SK-N-SH (cell line): ENCODE measurements at regions not wholly inside any gene's neighbourhood (a gene's known extent, or its start where the extent isn't known, plus 50 kb on each side); places are given as distances from the start of the nearest gene placed in this dataset.

Source experiments
- CTCF ChIA-PET: fragments of 300-600, 350-600 bp; formaldehyde crosslinking; extraction: SDS; loops from one replicate; lab custom pipeline; 2021; lab: Yijun Ruan, JAX
- POLR2A ChIA-PET: fragments of 350-600 bp; sonication (Branson Sonifier 250); formaldehyde crosslinking; extraction: SDS; loops from one replicate; lab custom pipeline; 2020; ENCODE audit warnings: antibody characterized with exemption, inconsistent platforms; lab: Yijun Ruan, JAX
- DNase-seq: peaks from one replicate; pipeline ENCODE4 v3.0.0; 2012
- H2AFZ ChIP-seq: fragments of 200-600 bp; sonication (generic); 2 replicates; pipeline ENCODE4 v1.8.1; 2016; ENCODE audit warnings: antibody characterized with exemption, mild to moderate bottlenecking, low read depth
- H3F3A ChIP-seq: fragments of 200-600 bp; sonication (generic); replicated peaks from 2 replicates; pipeline ENCODE3; 2016; ENCODE audit warnings: antibody characterized with exemption, mild to moderate bottlenecking; ENCODE audit not compliant: insufficient read depth
- H3K27ac ChIP-seq, 2 experiments: fragments of 200-500 bp in 1 of 2; fragments of 200-600 bp in 1 of 2; sonication (Bioruptor generic) in 1 of 2; sonication (generic), shearing (Covaris generic) in 1 of 2; 2 replicates each; pipeline versions ENCODE4 v1.5.1 to v1.6.1; 2014 to 2016; ENCODE audit warnings: low read depth in 2 of 2, inconsistent platforms in 1 of 2, low read length in 1 of 2, mild to moderate bottlenecking in 1 of 2, mixed read lengths in 1 of 2
- H3K27me3 ChIP-seq: fragments of 200-600 bp; sonication (generic), shearing (Covaris generic); 2 replicates; pipeline ENCODE4 v1.6.1; 2016; ENCODE audit warnings: mixed run types; ENCODE audit not compliant: insufficient read depth
- H3K36me3 ChIP-seq, 2 experiments: fragments of 200-500 bp in 1 of 2; fragments of 200-600 bp in 1 of 2; sonication (Bioruptor generic) in 1 of 2; sonication (generic) in 1 of 2; replicated peaks in 1 of 2; 2 replicates each; pipeline versions ENCODE3 to v1.5.1; 2014 to 2016; ENCODE audit warnings: low read length in 1 of 2, mild to moderate bottlenecking in 1 of 2; ENCODE audit not compliant: insufficient read depth in 2 of 2, control insufficient read depth in 1 of 2
- H3K4me1 ChIP-seq, 2 experiments: fragments of 200-500 bp in 1 of 2; fragments of 200-600 bp in 1 of 2; sonication (Bioruptor generic) in 1 of 2; sonication (generic), shearing (Covaris generic) in 1 of 2; 2 replicates each; pipeline versions ENCODE4 v1.5.1 to v1.6.1; 2014 to 2016; ENCODE audit warnings: low read depth in 1 of 2, low read length in 1 of 2, mixed run types in 1 of 2; ENCODE audit not compliant: insufficient read depth in 2 of 2, control insufficient read depth in 1 of 2
- H3K4me2 ChIP-seq: fragments of 200-600 bp; sonication (generic), shearing (Covaris generic); 2 replicates; pipeline ENCODE4 v1.6.1; 2017; ENCODE audit warnings: mixed run types
- H3K4me3 ChIP-seq, 2 experiments: fragments of 200-500 bp in 1 of 2; fragments of 200-600 bp in 1 of 2; sonication (Bioruptor generic) in 1 of 2; sonication (generic), shearing (Covaris generic) in 1 of 2; 2 replicates each; pipeline versions ENCODE4 v1.5.1 to v1.8.1; 2014 to 2016; ENCODE audit warnings: low read depth in 2 of 2, inconsistent platforms in 1 of 2, low read length in 1 of 2, mild to moderate bottlenecking in 1 of 2, mixed read lengths in 1 of 2, moderate library complexity in 1 of 2
- H3K79me2 ChIP-seq: fragments of 200-600 bp; sonication (generic); 2 replicates; pipeline ENCODE4 v1.8.1; 2017; ENCODE audit warnings: mild to moderate bottlenecking; ENCODE audit not compliant: insufficient read depth
- H3K9ac ChIP-seq: fragments of 200-600 bp; sonication (generic); 2 replicates; pipeline ENCODE4 v1.6.1; 2017; ENCODE audit warnings: mixed run types
- H3K9me2 ChIP-seq: fragments of 200-600 bp; sonication (generic); 2 replicates; pipeline ENCODE4 v1.6.1; 2017; ENCODE audit warnings: mixed run types
- H3K9me3 ChIP-seq: fragments of 200-600 bp; sonication (generic); 2 replicates; pipeline ENCODE4 v1.6.1; 2017; ENCODE audit warnings: mixed run types, mild to moderate bottlenecking, moderate library complexity
- H4K20me1 ChIP-seq: fragments of 200-600 bp; sonication (generic); 2 replicates; pipeline ENCODE4 v1.6.1; 2017; ENCODE audit warnings: mild to moderate bottlenecking, mixed run types; ENCODE audit not compliant: insufficient read depth
- FOXM1 ChIP-seq: IDR thresholded peaks from 2 replicates; pipeline ENCODE4 v1.4.0; 2012; ENCODE audit warnings: low read depth, mild to moderate bottlenecking
- GABPA ChIP-seq: IDR thresholded peaks from 2 replicates; pipeline ENCODE4 v1.4.0; 2012; ENCODE audit warnings: low read depth, mild to moderate bottlenecking
- IRF3 ChIP-seq: fragments of 150-350 bp; IDR thresholded peaks from 2 replicates; pipeline ENCODE4 v1.6.1; 2016; ENCODE audit warnings: mild to moderate bottlenecking, low read depth, low read length
- NFIC ChIP-seq: IDR thresholded peaks from 2 replicates; pipeline ENCODE4 v1.4.0; 2012; ENCODE audit warnings: borderline replicate concordance
- NRF1 ChIP-seq: IDR thresholded peaks from 2 replicates; pipeline ENCODE4 v1.6.1; 2012; ENCODE audit warnings: low read depth, mild to moderate bottlenecking, low read length
- RAD21 ChIP-seq: IDR thresholded peaks from 2 replicates; pipeline ENCODE4 v1.6.1; 2012; ENCODE audit warnings: mild to moderate bottlenecking, low read length
- RCOR1 ChIP-seq: fragments of 150-350 bp; IDR thresholded peaks from 2 replicates; pipeline ENCODE4 v1.6.1; 2017; ENCODE audit warnings: antibody characterized with exemption, low read length
- REST ChIP-seq: IDR thresholded peaks from 2 replicates; pipeline ENCODE4 v1.6.1; 2012; ENCODE audit warnings: mild to moderate bottlenecking, low read depth, low read length, moderate library complexity
- SIN3A ChIP-seq: IDR thresholded peaks from 2 replicates; pipeline ENCODE4 v1.6.1; 2012; ENCODE audit warnings: low read depth, mild to moderate bottlenecking, low read length, moderate library complexity, borderline replicate concordance
- SMC3 ChIP-seq: IDR thresholded peaks from 2 replicates; pipeline ENCODE4 v1.6.1; 2012; ENCODE audit warnings: low read depth, low read length, improper control_type of control experiment
- TEAD4 ChIP-seq: IDR thresholded peaks from 2 replicates; pipeline ENCODE4 v1.4.0; 2012; ENCODE audit warnings: mild to moderate bottlenecking, borderline replicate concordance; ENCODE audit not compliant: insufficient read depth
- USF1 ChIP-seq: IDR thresholded peaks from 2 replicates; pipeline ENCODE4 v1.4.0; 2012; ENCODE audit warnings: low read depth, borderline replicate concordance
- USF2 ChIP-seq: fragments of 150-350 bp; IDR thresholded peaks from 2 replicates; pipeline ENCODE4 v1.6.1; 2017; ENCODE audit warnings: antibody characterized with exemption, low read length, low read depth, borderline replicate concordance
- YY1 ChIP-seq: IDR thresholded peaks from 2 replicates; pipeline ENCODE4 v1.4.0; 2012; ENCODE audit warnings: low read depth, mild to moderate bottlenecking
- WGBS: methylation state at CpG from one replicate; pipeline ENCODE4 v1.1.6; 2017; ENCODE audit warnings: low lambda C conversion rate; 5-methylcytosine and 5-hydroxymethylcytosine counted together

GRCh38 chr13:87524775-87525174, 146.4 kb upstream of the SLITRK5 start:
- no peaks in the 10 kb centered on the region for H3K79me2 ChIP-seq
- POLR2A ChIA-PET: no interaction called here
- no peaks in the 10 kb centered on the region for H4K20me1 ChIP-seq
- H3K9ac ChIP-seq: no peak overlapping the region
- no peak overlapping the region for H2AFZ ChIP-seq
- WGBS: 30% methylated on average over 3 of the region's 3 CpGs
- CTCF ChIA-PET: no interaction called here
- no peak overlapping the region for H3K4me2 ChIP-seq
- no peaks in the 10 kb centered on the region for H3K9me2 ChIP-seq
- no peaks in the 10 kb centered on the region for H3F3A ChIP-seq
- H3K4me1 ChIP-seq: no peaks in the 10 kb centered on the region
- no peak for TF ChIP-seq USF2
- TF ChIP-seq REST: no peak
- TF ChIP-seq GABPA: no peak
- TF ChIP-seq USF1: no peak
- no peak for TF ChIP-seq NFIC
- TF ChIP-seq SIN3A: no peak
- no peak for TF ChIP-seq SMC3
- DNase-seq: no peak
- no peak overlapping the region for H3K27ac ChIP-seq
- no peaks in the 10 kb centered on the region for H3K27me3 ChIP-seq
- H3K9me3 ChIP-seq: no peaks in the 10 kb centered on the region
- no peaks in the 10 kb centered on the region for H3K36me3 ChIP-seq
- no peak overlapping the region for H3K4me3 ChIP-seq

- Histone ChIP-seq H3K4me3 (no peak overlapping the region), H3K27me3 (no peaks in the 10 kb centered on the region), H3K9me2 (no peaks in the 10 kb centered on the region), H3K27ac (no peak overlapping the region), H3K9me3 (no peaks in the 10 kb centered on the region), H2AFZ (no peak overlapping the region), H3K4me2 (no peak overlapping the region), H3K79me2 (no peaks in the 10 kb centered on the region), H3K36me3 (no peaks in the 10 kb centered on the region), H3F3A (no peaks in the 10 kb centered on the region), H3K9ac (no peak overlapping the region), H3K4me1 (no peaks in the 10 kb centered on the region), H4K20me1 (no peaks in the 10 kb centered on the region)
- POLR2A ChIA-PET: no interaction called here
- TF ChIP-seq TEAD4: no peak
- TF ChIP-seq RCOR1: no peak
- no peak for TF ChIP-seq RAD21
- TF ChIP-seq IRF3: no peak
- no peak for TF ChIP-seq YY1
- TF ChIP-seq NRF1: no peak
- no peak for TF ChIP-seq FOXM1
- DNase-seq: no peak
- CTCF ChIA-PET: no interaction called here
These were observed 137.4 kb upstream of the SLITRK5 start for GRCh38 chr13:87533776-87534175.
